GM13976 (cell line): ENCODE measurements at regions not wholly inside any gene's neighbourhood (a gene's known extent, or its start where the extent isn't known, plus 50 kb on each side); places are given as distances from the start of the nearest gene placed in this dataset.

Experiments used
- DNase-seq: peaks from one replicate; pipeline ENCODE4 v3.0.0; 2012; ENCODE audit warnings: low spot score
- in situ Hi-C: fragments of 300-500 bp; cut with MboI; formaldehyde crosslinking; loops from one replicate; pipeline ENCODE4 v1.12.0; 2022; ENCODE audit warnings: low sequenced_read_pairs, mixed read lengths, inconsistent platforms; ENCODE audit not compliant: unreplicated experiment
- TF ChIP-seq, protein P1 (sequence below): IDR thresholded peaks from 2 replicates; pipeline ENCODE4 v1.5.1; 2012; ENCODE audit warnings: borderline replicate concordance, mild to moderate bottlenecking; ENCODE audit not compliant: insufficient read depth; ENCODE audit errors: extremely low read depth, missing control alignments, control extremely low read depth

DNA sequence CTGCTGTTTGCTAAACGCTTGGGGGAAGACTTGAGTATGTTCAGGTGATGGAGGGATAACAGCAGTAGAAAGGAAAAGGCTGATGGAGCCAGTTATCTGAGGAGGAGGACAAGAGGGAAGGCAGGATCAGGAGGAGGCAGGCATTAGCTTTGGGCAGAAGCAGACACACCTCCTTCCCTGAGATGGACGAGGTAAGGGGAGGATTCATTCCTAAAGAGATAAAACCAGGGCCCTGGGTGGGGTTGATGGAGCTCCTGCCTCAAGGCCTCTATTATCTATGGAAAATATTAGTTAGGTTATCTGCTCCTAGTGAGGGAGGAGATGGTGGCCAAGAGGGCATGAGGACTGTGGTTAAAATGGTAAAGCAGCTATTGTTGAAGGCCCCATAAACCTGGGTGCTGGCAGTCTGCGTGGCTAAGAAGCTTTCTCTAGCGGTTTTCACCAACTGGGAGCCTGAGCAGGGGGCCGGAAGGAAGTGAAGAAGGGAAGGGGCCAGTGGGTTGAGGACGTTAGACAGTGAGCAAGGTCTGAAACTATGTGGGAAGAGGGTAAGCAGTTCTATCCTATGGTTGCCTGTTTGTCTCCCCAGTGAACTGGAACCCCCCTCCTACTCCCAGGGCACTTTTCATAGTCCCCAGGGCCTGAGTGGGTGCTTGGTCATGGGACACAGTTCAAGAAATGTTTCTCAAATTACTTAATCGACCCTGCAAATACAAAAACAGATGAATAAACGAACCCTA, 56.6 kb upstream of the HK2 start:
- DNase-seq, result peak; percentile 72
- in situ Hi-C loops, result no loop called here

DNA sequence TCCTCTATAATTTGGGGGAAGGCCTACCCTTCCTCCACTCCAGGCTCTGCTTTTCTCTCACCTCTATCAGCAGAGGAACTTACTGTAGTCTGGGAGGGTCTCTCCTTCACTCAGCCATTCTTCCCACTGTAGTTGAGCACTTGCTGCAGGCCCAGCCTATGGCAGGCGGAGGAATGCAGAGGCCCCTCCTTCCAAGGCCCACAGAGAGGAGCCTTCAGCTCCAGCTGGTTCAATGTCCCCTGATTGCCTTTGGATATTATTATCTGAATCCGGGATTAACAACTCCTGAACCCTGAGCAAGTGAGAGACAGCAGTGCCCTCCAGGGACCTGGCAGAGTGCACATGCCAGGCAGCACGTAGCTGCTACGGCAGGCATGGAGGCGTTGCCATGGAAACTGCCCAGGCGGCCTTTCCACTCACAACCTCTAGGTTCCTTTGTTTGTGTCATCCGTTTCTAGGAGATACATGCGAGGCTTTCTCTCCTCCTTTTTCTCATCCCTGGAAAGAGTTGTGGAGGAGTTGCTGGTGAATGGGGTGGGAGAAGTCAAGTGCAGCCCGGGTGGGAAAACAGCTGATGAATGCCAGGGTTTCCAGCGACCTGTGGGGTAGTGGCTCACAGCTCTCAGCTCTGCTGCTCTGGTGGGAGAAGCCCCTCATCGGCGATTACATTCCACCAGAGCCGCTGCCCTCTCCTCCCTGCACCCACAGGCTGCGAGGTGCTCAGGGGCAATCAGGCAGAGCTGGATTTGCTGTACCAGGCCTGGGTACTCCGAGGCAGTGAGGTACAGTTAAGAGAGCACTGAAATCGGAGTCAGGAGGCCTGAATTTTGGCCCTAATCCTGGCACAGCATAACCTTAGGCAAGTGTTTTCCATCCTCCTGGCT, 55.3 kb upstream of the HK2 start:
- TF ChIP-seq, protein P1, sequence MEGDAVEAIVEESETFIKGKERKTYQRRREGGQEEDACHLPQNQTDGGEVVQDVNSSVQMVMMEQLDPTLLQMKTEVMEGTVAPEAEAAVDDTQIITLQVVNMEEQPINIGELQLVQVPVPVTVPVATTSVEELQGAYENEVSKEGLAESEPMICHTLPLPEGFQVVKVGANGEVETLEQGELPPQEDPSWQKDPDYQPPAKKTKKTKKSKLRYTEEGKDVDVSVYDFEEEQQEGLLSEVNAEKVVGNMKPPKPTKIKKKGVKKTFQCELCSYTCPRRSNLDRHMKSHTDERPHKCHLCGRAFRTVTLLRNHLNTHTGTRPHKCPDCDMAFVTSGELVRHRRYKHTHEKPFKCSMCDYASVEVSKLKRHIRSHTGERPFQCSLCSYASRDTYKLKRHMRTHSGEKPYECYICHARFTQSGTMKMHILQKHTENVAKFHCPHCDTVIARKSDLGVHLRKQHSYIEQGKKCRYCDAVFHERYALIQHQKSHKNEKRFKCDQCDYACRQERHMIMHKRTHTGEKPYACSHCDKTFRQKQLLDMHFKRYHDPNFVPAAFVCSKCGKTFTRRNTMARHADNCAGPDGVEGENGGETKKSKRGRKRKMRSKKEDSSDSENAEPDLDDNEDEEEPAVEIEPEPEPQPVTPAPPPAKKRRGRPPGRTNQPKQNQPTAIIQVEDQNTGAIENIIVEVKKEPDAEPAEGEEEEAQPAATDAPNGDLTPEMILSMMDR, result no peak
- no peak for DNase-seq
- in situ Hi-C loops, result no loop called here

More for the DNA sequence above, 56.6 kb upstream of the HK2 start:
- TF ChIP-seq, protein P1, result no peak

DNA sequence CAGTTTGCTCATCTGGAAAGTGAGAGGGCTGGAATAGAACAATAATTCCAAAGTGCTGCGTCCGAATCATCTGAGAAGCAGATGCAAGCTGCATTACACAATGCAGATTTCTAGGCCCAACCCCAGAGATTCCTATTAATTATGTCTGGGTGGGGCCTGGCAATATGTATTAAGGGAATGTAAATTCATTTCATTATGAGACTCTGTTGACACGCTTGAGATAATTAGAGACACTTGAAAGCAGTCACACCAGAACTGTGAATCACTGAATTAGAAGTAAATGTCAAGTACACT, 54.7 kb upstream of the HK2 start:
- TF ChIP-seq, protein P1, result no peak
- in situ Hi-C loops, result no loop called here
- no peak for DNase-seq

DNA sequence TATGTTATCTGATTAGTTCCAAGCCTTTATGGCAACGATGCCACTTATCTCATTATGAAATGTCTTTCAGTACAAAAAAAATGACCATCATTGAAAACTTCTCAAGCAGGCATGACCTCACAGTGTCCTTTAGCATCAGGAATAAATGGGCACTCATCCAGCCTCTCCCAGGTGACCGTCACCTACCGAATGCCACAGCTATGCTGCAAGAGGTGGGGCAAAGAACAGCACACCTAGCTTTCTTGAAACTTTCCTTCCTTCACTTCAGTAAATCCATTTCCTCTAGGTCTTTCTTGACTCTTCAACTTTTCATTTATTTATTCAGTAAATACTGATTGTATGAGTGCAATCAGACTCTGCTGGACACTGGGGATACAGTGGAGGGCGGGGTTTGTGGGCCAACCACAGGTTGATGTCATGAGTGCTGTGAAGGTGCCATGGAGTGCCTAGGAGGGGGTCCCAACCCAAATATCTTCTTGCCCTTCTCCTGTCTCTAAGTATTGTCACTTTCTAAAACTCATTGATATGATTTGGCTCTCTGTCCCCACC, 54.3 kb upstream of the HK2 start:
- in situ Hi-C loops, result no loop called here
- TF ChIP-seq, protein P1, result no peak

More for the DNA sequence above, 54.3 kb upstream of the HK2 start:
- DNase-seq, result no peak
